ENCODE measurements at regions not wholly inside any gene's neighbourhood (a gene's known extent, or its start where the extent isn't known, plus 50 kb on each side); places are given as distances from the start of the nearest gene placed in this dataset.

- no peak overlapping the region for H3K4me3 ChIP-seq
- no peak overlapping the region for H3K4me2 ChIP-seq
- H4K20me1 ChIP-seq (ENCODE audit: insufficient read depth): no peaks in the 10 kb centered on the region
- H3F3A ChIP-seq (ENCODE audit: insufficient read depth, low read depth): no peaks in the 10 kb centered on the region
- H3K9me2 ChIP-seq (ENCODE audit: insufficient read depth): no peaks in the 10 kb centered on the region
- BruUV-seq (replicated peaks): no TSS peak
- no peaks in the 10 kb centered on the region for H3K27me3 ChIP-seq (ENCODE audit: insufficient read depth, low read depth)
- H2AFZ ChIP-seq: no peak overlapping the region
- ChIA-PET CTCF (no interaction called here), POLR2A (ENCODE audit: unreplicated experiment) (interaction anchor here (0.6 kb wide), 1 partner anchor 472 kb away, joined by 3 read pairs; no protein-coding TSS in a partner anchor)
- H3K4me1 ChIP-seq (replicated peaks; ENCODE audit: insufficient read depth): no peaks in the 10 kb centered on the region
- no peaks in the 10 kb centered on the region for H3K79me2 ChIP-seq (ENCODE audit: low read depth)
- intact Hi-C loops (cut with micrococcal nuclease; ENCODE audit: unreplicated experiment): no loop called here
- H3K9me3 ChIP-seq (ENCODE audit: insufficient read depth, low read depth): no peaks in the 10 kb centered on the region
- no peak overlapping the region for H3K27ac ChIP-seq
- no peaks in the 10 kb centered on the region for H3K36me3 ChIP-seq (ENCODE audit: low read depth)
- TF ChIP-seq CTCF (conservative IDR thresholded peaks at IDR 0.05): no peak
- no peak for TF ChIP-seq EZH2 (IDR thresholded peaks at IDR 0.05; ENCODE audit: low read depth)
- DNase-seq: no peak
Observed at GRCh38 chr2:149679286-149679685, 91.7 kb upstream of the MMADHC start.

GRCh38 chr2:149677416-149677815, 89.8 kb upstream of the MMADHC start:
- TF ChIP-seq CTCF (conservative IDR thresholded peaks at IDR 0.05) (no peak), EZH2 (IDR thresholded peaks at IDR 0.05; ENCODE audit: low read depth) (no peak)
- Histone ChIP-seq H3K4me2 (no peak overlapping the region), H3K9me2 (ENCODE audit: insufficient read depth) (no peaks in the 10 kb centered on the region), H3K79me2 (ENCODE audit: low read depth) (no peaks in the 10 kb centered on the region), H3K4me3 (no peak overlapping the region), H3K4me1 (replicated peaks; ENCODE audit: insufficient read depth) (no peaks in the 10 kb centered on the region), H3K9me3 (ENCODE audit: insufficient read depth, low read depth) (no peaks in the 10 kb centered on the region), H4K20me1 (ENCODE audit: insufficient read depth) (no peaks in the 10 kb centered on the region), H3K36me3 (ENCODE audit: low read depth) (no peaks in the 10 kb centered on the region), H3F3A (ENCODE audit: insufficient read depth, low read depth) (no peaks in the 10 kb centered on the region), H3K27me3 (ENCODE audit: insufficient read depth, low read depth) (no peaks in the 10 kb centered on the region), H3K27ac (no peak overlapping the region), H2AFZ (no peak overlapping the region)
- intact Hi-C loops (cut with micrococcal nuclease; ENCODE audit: unreplicated experiment): no loop called here
- CTCF ChIA-PET: no interaction called here
- no peak for DNase-seq
- POLR2A ChIA-PET (ENCODE audit: unreplicated experiment): no interaction called here
- no TSS peak for BruUV-seq (replicated peaks)

- no peak for DNase-seq
- Histone ChIP-seq H3K4me1 (replicated peaks; ENCODE audit: insufficient read depth) (no peaks in the 10 kb centered on the region), H3K9me2 (ENCODE audit: insufficient read depth) (no peaks in the 10 kb centered on the region), H3K36me3 (ENCODE audit: low read depth) (no peaks in the 10 kb centered on the region), H3F3A (ENCODE audit: insufficient read depth, low read depth) (no peaks in the 10 kb centered on the region), H4K20me1 (ENCODE audit: insufficient read depth) (no peaks in the 10 kb centered on the region), H3K9me3 (ENCODE audit: insufficient read depth, low read depth) (no peaks in the 10 kb centered on the region), H3K79me2 (ENCODE audit: low read depth) (no peaks in the 10 kb centered on the region), H3K4me2 (no peak overlapping the region), H3K4me3 (no peak overlapping the region), H2AFZ (no peak overlapping the region), H3K27me3 (ENCODE audit: insufficient read depth, low read depth) (no peaks in the 10 kb centered on the region), H3K27ac (no peak overlapping the region)
- POLR2A ChIA-PET (ENCODE audit: unreplicated experiment): no interaction called here
- CTCF ChIA-PET: no interaction called here
- intact Hi-C loops (cut with micrococcal nuclease; ENCODE audit: unreplicated experiment): no loop called here
- TF ChIP-seq CTCF (conservative IDR thresholded peaks at IDR 0.05) (no peak), EZH2 (IDR thresholded peaks at IDR 0.05; ENCODE audit: low read depth) (no peak)
- no TSS peak for BruUV-seq (replicated peaks)
Observed at GRCh38 chr2:149670086-149670485, 82.5 kb upstream of the MMADHC start.

Data from PC-9 (cell line).